NT2/D1 (cell line): ENCODE measurements at regions not wholly inside any gene's neighbourhood (a gene's known extent, or its start where the extent isn't known, plus 50 kb on each side); places are given as distances from the start of the nearest gene placed in this dataset.
A peak's percentile ranks its signal among the peaks of the same experiment; 100 is the strongest.
"Not testable (repeated sequence)": the region's sequence is repeated elsewhere in the genome, so short reads cannot be mapped to it uniquely, and the experiment has no call there.

Experiments
- DNase-seq: peaks from one replicate; pipeline ENCODE4 v3.0.0-alpha.2; 2011; ENCODE audit warnings: low read depth, low spot score
- H3K27me3 ChIP-seq: 2 replicates; pipeline ENCODE4 v1.6.0; 2011; ENCODE audit warnings: mild to moderate bottlenecking; ENCODE audit not compliant: insufficient read length, insufficient read depth
- H3K36me3 ChIP-seq: 2 replicates; pipeline ENCODE4 v1.6.1; 2011; ENCODE audit warnings: mild to moderate bottlenecking, low read length, mixed read lengths; ENCODE audit not compliant: insufficient read depth, insufficient read length
- H3K4me1 ChIP-seq: 2 replicates; pipeline ENCODE4 v1.5.1; 2011; ENCODE audit not compliant: insufficient read depth, insufficient read length
- H3K4me3 ChIP-seq: 2 replicates; pipeline ENCODE4 v1.5.1; 2011; ENCODE audit warnings: low read depth; ENCODE audit not compliant: insufficient read length
- H3K9ac ChIP-seq: 2 replicates; pipeline ENCODE4 v1.6.0; 2011; ENCODE audit warnings: low read depth; ENCODE audit not compliant: insufficient read length
- H3K9me3 ChIP-seq: 2 replicates; pipeline ENCODE4 v1.5.1; 2011; ENCODE audit warnings: mild to moderate bottlenecking, low read length; ENCODE audit not compliant: insufficient read depth
- SUZ12 ChIP-seq: IDR thresholded peaks from 2 replicates; pipeline ENCODE4 v1.6.1; 2011; ENCODE audit not compliant: insufficient read length, insufficient read depth; ENCODE audit errors: extremely low read depth
- YY1 ChIP-seq: IDR thresholded peaks from 2 replicates; pipeline ENCODE4 v1.6.1; 2011; ENCODE audit not compliant: insufficient read length, insufficient read depth
- ZNF274 ChIP-seq: IDR thresholded peaks from 2 replicates; pipeline ENCODE4 v1.6.1; 2011; ENCODE audit warnings: mild to moderate bottlenecking, low read depth, low read length

DNA sequence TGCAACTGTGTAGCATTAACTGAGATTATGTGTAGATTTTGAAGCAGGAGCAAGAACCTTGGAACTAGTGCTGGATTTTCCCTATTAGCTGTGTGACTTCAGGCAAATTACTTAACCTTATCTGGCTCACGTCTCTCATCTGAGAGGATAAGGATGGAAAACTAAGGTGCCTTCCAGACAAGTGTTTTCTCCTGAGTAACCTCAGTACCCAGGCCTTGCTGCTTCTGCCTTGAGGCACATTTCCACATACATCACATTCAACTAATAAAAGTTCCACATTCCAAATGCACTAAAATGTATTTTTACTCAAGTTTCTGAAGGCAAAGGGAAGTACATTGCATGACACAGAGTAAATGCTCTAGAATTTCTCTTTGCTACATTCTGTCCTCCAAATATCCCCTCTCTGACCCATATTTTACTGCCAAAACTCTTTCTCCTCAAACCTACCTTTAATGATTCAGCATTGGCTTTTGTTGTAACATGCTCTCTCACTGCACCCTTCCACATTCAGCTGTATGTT is 195.4 kb upstream of the ADGRL3 start:
- Histone ChIP-seq H3K4me1 (no peaks in the 10 kb centered on the region), H3K9ac (no peak overlapping the region), H3K4me3 (no peak overlapping the region), H3K27me3 (no peaks in the 10 kb centered on the region), H3K36me3 (no peaks in the 10 kb centered on the region), H3K9me3 (no peaks in the 10 kb centered on the region)
- TF ChIP-seq YY1 (no peak), ZNF274 (no peak), SUZ12 (no peak)
- DNase-seq, result no peak

DNA sequence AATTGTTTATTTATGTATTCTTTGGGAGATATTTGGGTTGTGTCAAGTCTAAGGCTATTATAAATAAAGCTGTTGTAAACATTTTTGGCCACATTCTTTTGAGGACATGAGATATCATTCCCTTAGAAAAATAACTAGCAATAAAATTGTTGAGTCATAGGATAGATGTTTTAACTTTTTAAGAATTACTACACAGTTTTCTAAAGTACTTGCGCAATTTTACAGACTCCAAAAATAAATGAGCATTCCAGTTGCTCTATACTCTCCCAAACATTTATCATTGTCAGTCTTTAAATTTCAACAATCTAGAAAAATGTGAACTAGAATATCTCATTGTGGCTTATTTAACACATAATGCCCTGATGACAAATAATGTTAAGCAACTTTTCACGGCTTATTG is 189.1 kb upstream of the ADGRL3 start:
- H3K4me3 ChIP-seq, result no peak overlapping the region
- TF ChIP-seq ZNF274 (no peak), SUZ12 (no peak), YY1 (no peak)

DNA sequence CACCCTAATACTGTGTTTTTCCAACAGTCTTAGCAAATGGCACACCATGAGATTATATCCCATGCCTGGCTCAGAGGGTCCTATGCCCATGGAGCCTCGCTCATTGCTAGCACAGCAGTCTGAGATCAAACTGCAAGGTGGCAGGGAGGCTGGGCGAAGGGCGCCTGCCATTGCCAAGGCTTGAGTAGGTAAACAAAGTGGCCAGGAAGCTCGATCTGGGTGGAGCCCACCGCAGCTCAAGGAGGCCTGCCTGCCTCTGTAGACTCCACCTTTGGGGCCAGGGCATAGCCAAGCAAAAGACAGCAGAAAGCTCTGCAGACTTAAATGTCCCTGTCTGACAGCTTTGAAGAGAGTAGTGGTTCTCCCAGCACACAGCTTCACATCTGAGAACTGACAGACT is 188.2 kb upstream of the ADGRL3 start:
- not testable (repeated sequence) for H3K36me3 ChIP-seq, DNase-seq, H3K9ac ChIP-seq, H3K27me3 ChIP-seq, H3K4me3 ChIP-seq, H3K4me1 ChIP-seq, H3K9me3 ChIP-seq

More for the DNA sequence above, 189.1 kb upstream of the ADGRL3 start:
- H3K36me3 ChIP-seq, result no peaks in the 10 kb centered on the region
- H3K9me3 ChIP-seq, result no peaks in the 10 kb centered on the region
- no peak overlapping the region for H3K9ac ChIP-seq
- no peak for DNase-seq
- no peaks in the 10 kb centered on the region for H3K27me3 ChIP-seq
- no peaks in the 10 kb centered on the region for H3K4me1 ChIP-seq

DNA sequence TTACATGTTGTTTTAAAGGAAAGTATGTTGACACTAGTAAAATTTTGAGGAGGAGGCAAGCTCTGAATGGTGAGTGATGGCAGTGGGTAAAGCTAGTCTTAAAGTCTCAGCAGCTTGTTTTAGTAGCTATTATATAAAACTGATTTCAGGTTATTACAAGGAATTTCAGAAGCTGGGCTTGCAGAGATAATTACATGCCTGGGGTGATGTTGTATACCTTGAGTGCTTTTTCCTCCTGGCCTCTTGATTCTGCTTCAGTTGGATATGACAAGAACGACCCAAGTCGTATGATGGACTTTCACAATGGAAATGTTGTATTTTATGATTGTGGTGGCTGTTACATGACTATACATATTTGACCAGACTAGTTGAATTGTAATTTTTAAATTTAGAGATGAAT is 175.5 kb upstream of the ADGRL3 start:
- H3K9me3 ChIP-seq, result no peaks in the 10 kb centered on the region
- H3K4me1 ChIP-seq, result no peaks in the 10 kb centered on the region
- no peaks in the 10 kb centered on the region for H3K36me3 ChIP-seq
- no peak for DNase-seq
- no peak overlapping the region for H3K4me3 ChIP-seq
- no peak overlapping the region for H3K9ac ChIP-seq
- no peaks in the 10 kb centered on the region for H3K27me3 ChIP-seq
- TF ChIP-seq ZNF274, result no peak
- no peak for TF ChIP-seq SUZ12

DNA sequence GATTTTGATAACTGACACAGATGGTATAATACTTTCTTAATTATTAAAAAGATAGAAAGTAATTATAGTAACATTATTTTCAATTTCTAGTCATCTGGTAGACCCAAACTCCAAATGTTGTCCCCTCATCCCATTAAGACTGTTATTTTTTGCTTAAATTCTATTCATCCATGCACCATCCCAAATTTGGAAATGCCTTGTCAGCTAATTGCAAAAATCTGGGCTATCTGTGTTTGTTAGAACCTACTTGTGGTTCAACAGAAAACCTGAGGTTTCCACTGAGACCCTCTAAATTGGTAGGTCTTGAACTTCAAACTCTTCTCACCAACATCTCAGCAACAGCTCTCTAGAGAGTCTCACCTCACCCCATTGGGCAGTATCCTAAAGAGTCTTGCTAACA is 172.2 kb upstream of the ADGRL3 start:
- H3K4me3 ChIP-seq, result no peak overlapping the region
- H3K4me1 ChIP-seq, result no peaks in the 10 kb centered on the region
- H3K36me3 ChIP-seq, result no peaks in the 10 kb centered on the region
- TF ChIP-seq YY1 (no peak), SUZ12 (no peak), ZNF274 (no peak)
- DNase-seq, result no peak
- no peak overlapping the region for H3K9ac ChIP-seq
- no peaks in the 10 kb centered on the region for H3K27me3 ChIP-seq
- no peaks in the 10 kb centered on the region for H3K9me3 ChIP-seq

DNA sequence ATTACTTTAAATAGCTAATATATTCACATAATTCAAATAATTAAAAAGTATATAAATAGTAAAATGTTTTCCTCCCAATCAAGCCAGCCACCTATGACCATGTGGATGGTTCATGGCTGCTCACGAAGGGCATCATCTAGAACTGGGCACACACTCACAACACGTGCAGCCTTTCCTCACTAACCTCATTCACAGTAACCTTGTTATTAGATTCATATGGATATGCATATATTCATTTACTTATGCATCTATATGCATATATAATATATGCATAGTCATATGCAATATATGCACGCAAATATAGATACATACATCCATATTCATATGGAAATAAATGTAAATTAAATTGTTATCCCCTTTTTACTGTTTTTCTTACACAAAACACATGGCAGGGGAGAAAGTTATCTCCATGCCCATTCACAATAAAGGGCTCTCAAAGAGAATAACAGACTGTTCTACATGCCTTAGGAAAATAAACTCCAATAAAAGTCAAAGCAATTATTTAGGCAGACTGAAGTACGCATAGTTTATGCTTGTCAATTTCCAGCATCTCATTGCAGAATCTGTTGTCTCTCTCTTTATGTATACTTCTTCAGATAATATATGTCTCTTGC is 163.9 kb upstream of the ADGRL3 start:
- DNase-seq, result no peak
- no peaks in the 10 kb centered on the region for H3K9me3 ChIP-seq
- TF ChIP-seq YY1 (no peak), SUZ12 (no peak), ZNF274 (no peak)

DNA sequence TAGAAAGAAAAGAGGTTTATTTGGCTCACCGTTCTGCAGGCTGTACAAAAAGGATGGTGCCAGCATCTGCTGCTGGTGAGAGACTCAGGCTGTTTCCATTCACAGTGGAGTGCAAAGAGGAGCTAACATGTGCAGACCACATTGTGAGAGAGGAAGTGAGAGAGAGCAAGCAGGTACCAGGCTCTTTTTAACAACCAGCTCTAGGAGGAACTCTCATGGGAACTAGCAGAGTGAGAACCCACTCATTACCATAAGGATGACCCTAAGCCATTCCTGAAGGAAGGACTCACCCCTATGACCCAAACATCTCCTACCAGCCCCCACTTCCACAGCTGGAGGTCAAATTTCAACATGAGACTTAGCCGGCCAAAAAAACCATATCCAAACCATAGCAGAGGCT is 158.6 kb upstream of the ADGRL3 start:
- peak; percentile 18 for DNase-seq
- no peaks in the 10 kb centered on the region for H3K9me3 ChIP-seq
- no peaks in the 10 kb centered on the region for H3K4me1 ChIP-seq
- H3K27me3 ChIP-seq, result no peaks in the 10 kb centered on the region
- no peak overlapping the region for H3K9ac ChIP-seq
- TF ChIP-seq ZNF274 (no peak), SUZ12 (no peak), YY1 (no peak)
- no peaks in the 10 kb centered on the region for H3K36me3 ChIP-seq
- H3K4me3 ChIP-seq, result no peak overlapping the region

More for the DNA sequence above, 163.9 kb upstream of the ADGRL3 start:
- Histone ChIP-seq H3K4me3 (no peak overlapping the region), H3K36me3 (no peaks in the 10 kb centered on the region), H3K9ac (no peak overlapping the region), H3K27me3 (no peaks in the 10 kb centered on the region), H3K4me1 (no peaks in the 10 kb centered on the region)

DNA sequence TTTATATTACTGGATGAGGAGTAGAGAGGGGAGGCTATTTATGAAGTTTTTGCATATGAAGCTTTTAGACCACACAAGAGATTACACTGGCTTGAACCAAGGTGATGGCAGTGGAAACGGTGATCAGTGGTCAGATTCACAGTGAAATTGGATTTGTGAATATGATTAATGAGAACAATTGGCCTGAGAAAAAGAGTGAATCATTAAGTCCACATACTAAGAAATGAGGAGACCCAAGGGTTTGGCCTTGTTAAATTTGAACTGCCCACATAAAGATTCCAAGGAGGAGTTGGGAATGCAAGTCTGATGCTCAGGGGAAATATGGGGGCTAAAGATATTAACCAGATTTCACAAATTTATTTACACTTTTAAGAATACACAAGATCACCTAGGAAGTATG is 155.3 kb upstream of the ADGRL3 start:
- DNase-seq, result no peak
- no peak for TF ChIP-seq SUZ12
- TF ChIP-seq YY1, result no peak
- TF ChIP-seq ZNF274, result no peak
- H3K4me3 ChIP-seq, result no peak overlapping the region
- H3K9me3 ChIP-seq, result no peaks in the 10 kb centered on the region
- H3K4me1 ChIP-seq, result no peaks in the 10 kb centered on the region
- H3K27me3 ChIP-seq, result no peaks in the 10 kb centered on the region
- H3K36me3 ChIP-seq, result no peaks in the 10 kb centered on the region
- no peak overlapping the region for H3K9ac ChIP-seq
